Upper lobe of left lung (tissue), 6 donors: ENCODE measurements at regions not wholly inside any gene's neighbourhood (a gene's known extent, or its start where the extent isn't known, plus 50 kb on each side); places are given as distances from the start of the nearest gene placed in this dataset.

ENCODE experiments used
- ATAC-seq, 2 donors: fragments of 200-7000 bp; cut with Tn5 transposase; one replicate each; pipeline ENCODE4 v1.9.1; 2022; ENCODE audit warnings: mild to moderate bottlenecking in 2 of 2, moderate library complexity in 2 of 2; ENCODE audit not compliant: low FRiP score in 2 of 2
- DNase-seq, 2 donors: peaks; one replicate each; pipeline ENCODE4 v3.0.0-alpha.2; 2019 to 2020
- H3K27ac ChIP-seq, 4 donors: fragments of 200-600 bp; sonication (generic); one replicate each; pipeline ENCODE4 v1.5.1; 2016 to 2019
- H3K27me3 ChIP-seq, 4 donors: fragments of 200-600 bp; sonication (generic); one replicate each; pipeline ENCODE4 v1.5.1; 2017 to 2019
- H3K36me3 ChIP-seq, 4 donors: fragments of 200-600 bp; sonication (generic); one replicate each; pipeline ENCODE4 v1.5.1; 2016 to 2019
- H3K4me1 ChIP-seq, 4 donors: fragments of 200-600 bp; sonication (generic); one replicate each; pipeline ENCODE4 v1.5.1; 2018 to 2019
- H3K4me3 ChIP-seq, 4 donors: fragments of 200-600 bp; sonication (generic); one replicate each; pipeline ENCODE4 v1.5.1; 2017 to 2019; ENCODE audit warnings: mild to moderate bottlenecking in 2 of 4, moderate library complexity in 1 of 4
- H3K9me3 ChIP-seq, 4 donors: fragments of 200-600 bp; sonication (generic); one replicate each; pipeline ENCODE4 v1.5.1; 2018 to 2019
- EP300 ChIP-seq, 4 donors: sonication (generic); formaldehyde crosslinking; IDR thresholded peaks; one replicate each; pipeline ENCODE4 v1.5.1; 2017; ENCODE audit warnings: antibody characterized with exemption in 4 of 4, control low read depth in 2 of 4
- POLR2A ChIP-seq, 4 donors: fragments of 450-650 bp; IDR thresholded peaks; one replicate each; pipeline ENCODE4 v1.5.1; 2016 to 2017; ENCODE audit warnings: antibody characterized with exemption in 4 of 4, mild to moderate bottlenecking in 2 of 4
- POLR2AphosphoS5 ChIP-seq, 2 donors: sonication (generic); formaldehyde crosslinking; IDR thresholded peaks; one replicate each; pipeline ENCODE4 v1.5.1; 2017; ENCODE audit warnings: antibody characterized with exemption in 2 of 2
- WGBS, 2 donors: methylation state at CpG; one replicate each; pipeline ENCODE4 v1.1.5; 2017 to 2018; 5-methylcytosine and 5-hydroxymethylcytosine counted together
- TF ChIP-seq, protein P1 (sequence below), 6 experiments: fragments of 450-650 bp in 4 of 6; fragments of 200-600 bp in 2 of 6; sonication (generic) in 2 of 6; IDR thresholded peaks; one replicate each; pipeline ENCODE4 v1.5.1; 2016 to 2019; ENCODE audit warnings: antibody characterized with exemption in 6 of 6
- donor health status: DM: no; HTN: no; CAD: no; lungs with moderate emphysema.
- donor health status: DM: no; HTN: yes; CAD: no; lungs with severe emphysema.

DNA sequence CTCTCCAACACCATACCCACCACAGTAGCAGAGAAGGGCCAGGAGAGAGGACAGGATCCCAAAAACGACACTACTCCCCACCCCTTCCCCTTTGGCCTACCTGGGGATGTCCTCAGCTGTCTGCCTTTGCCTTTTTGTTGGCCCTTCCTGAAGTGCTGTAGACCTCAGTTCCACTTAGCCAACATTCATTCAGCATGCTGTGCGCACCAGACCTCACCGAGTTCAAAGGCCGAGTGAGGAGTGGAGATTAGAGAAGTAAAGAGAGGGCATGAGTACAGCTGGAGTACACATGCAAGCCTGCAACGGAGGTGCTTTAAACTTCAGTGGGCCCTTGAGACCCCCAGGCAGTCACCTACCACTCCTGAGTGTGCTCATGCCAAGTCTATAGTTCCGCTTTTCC, 99.0 kb downstream of the TEX26 start:
- Histone ChIP-seq H3K4me3 (no peak overlapping the region), H3K27ac (no peak overlapping the region), H3K27me3 (no peaks in the 10 kb centered on the region), H3K4me1 (no peaks in the 10 kb centered on the region), H3K9me3 (no peaks in the 10 kb centered on the region), H3K36me3 (no peaks in the 10 kb centered on the region)
- ATAC-seq (no peak), DNase-seq (no peak)
- 75 to 94% methylated on average over 6 of the region's 6 CpGs for whole genome bisulfite sequencing, 2 donors
- TF ChIP-seq POLR2A (IDR thresholded peaks at IDR 0.05) (no peak), POLR2AphosphoS5 (IDR thresholded peaks at IDR 0.05) (no peak), EP300 (IDR thresholded peaks at IDR 0.05) (no peak)
- TF ChIP-seq, protein P1, sequence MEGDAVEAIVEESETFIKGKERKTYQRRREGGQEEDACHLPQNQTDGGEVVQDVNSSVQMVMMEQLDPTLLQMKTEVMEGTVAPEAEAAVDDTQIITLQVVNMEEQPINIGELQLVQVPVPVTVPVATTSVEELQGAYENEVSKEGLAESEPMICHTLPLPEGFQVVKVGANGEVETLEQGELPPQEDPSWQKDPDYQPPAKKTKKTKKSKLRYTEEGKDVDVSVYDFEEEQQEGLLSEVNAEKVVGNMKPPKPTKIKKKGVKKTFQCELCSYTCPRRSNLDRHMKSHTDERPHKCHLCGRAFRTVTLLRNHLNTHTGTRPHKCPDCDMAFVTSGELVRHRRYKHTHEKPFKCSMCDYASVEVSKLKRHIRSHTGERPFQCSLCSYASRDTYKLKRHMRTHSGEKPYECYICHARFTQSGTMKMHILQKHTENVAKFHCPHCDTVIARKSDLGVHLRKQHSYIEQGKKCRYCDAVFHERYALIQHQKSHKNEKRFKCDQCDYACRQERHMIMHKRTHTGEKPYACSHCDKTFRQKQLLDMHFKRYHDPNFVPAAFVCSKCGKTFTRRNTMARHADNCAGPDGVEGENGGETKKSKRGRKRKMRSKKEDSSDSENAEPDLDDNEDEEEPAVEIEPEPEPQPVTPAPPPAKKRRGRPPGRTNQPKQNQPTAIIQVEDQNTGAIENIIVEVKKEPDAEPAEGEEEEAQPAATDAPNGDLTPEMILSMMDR (IDR thresholded peaks at IDR 0.05), result no peak

DNA sequence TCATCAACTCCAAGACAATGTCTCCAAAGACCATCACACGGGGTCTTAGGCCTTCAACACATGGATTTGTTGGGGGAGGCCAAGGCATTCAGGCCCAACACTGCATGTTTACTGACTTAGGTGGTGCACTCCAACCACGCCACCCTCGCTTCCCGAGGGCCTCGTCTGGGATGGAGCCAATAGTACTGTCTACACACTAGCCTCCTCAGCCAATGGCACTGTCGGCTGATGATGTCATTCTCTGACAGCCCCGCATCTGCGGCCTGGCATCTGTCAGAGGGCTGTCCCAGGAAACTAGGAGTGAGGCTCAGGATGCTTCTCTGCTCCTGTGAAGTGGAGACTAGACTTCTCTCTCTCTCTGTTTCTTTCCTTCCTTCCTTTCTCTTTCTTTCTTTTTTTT, 96.6 kb downstream of the TEX26 start:
- 86 to 87% methylated on average over 8 of the region's 8 CpGs for WGBS, 2 donors
- DNase-seq (no peak), ATAC-seq (no peak)

DNA sequence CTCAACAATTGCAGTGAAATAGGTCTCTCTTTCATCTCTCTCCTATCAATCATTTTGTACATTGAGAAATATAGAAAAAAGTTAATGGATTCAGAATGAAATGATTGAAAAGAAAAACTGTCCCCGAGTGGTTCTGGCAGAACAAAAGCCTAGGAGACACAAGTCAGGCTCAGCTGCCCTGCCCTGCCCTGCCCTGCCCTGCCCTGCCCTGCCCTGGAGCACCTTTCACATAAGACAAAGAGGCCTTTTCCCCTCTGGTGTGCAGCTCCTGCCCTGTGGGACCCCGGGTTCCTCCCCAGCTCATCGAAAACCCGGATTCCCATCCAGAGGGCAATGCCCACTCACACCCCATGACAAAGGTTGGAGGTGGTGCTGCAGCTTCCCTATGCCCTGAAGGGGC, 94.7 kb downstream of the TEX26 start:
- no peak overlapping the region for H3K27ac ChIP-seq
- no peaks in the 10 kb centered on the region for H3K4me1 ChIP-seq
- no peaks in the 10 kb centered on the region for H3K9me3 ChIP-seq
- TF ChIP-seq POLR2A (IDR thresholded peaks at IDR 0.05) (no peak), POLR2AphosphoS5 (IDR thresholded peaks at IDR 0.05) (no peak), EP300 (IDR thresholded peaks at IDR 0.05) (no peak)
- TF ChIP-seq, protein P1 (IDR thresholded peaks at IDR 0.05), result no peak
- WGBS, 2 donors, result 64 to 73% methylated on average over 1 to 4 of the region's 4 CpGs
- no peak for ATAC-seq
- no peaks in the 10 kb centered on the region for H3K36me3 ChIP-seq
- no peak for DNase-seq
- no peak overlapping the region for H3K4me3 ChIP-seq
- no peaks in the 10 kb centered on the region for H3K27me3 ChIP-seq

More for the DNA sequence above, 96.6 kb downstream of the TEX26 start:
- no peak for TF ChIP-seq POLR2A (IDR thresholded peaks at IDR 0.05)
- TF ChIP-seq, protein P1 (IDR thresholded peaks at IDR 0.05), result no peak
- TF ChIP-seq EP300 (IDR thresholded peaks at IDR 0.05), result no peak
- no peak for TF ChIP-seq POLR2AphosphoS5 (IDR thresholded peaks at IDR 0.05)
- Histone ChIP-seq H3K4me3 (no peak overlapping the region), H3K9me3 (no peaks in the 10 kb centered on the region), H3K4me1 (no peaks in the 10 kb centered on the region), H3K27me3 (no peaks in the 10 kb centered on the region), H3K36me3 (no peaks in the 10 kb centered on the region), H3K27ac (no peak overlapping the region)
